Liver (tissue), 8 donors: ENCODE measurements at regions not wholly inside any gene's neighbourhood (a gene's known extent, or its start where the extent isn't known, plus 50 kb on each side); places are given as distances from the start of the nearest gene placed in this dataset.

Experiments used
- DNase-seq: peaks from one replicate; pipeline ENCODE4 v3.0.0-alpha.2; 2017; ENCODE audit warnings: low spot score
- H3K27ac ChIP-seq, 2 donors: one replicate each; pipeline ENCODE4 v1.7.0; 2013; ENCODE audit warnings: inconsistent platforms in 2 of 2, low read length in 2 of 2, control low read depth in 1 of 2, low read depth in 1 of 2, mild to moderate bottlenecking in 1 of 2
- H3K27me3 ChIP-seq, 4 donors: one replicate each; pipeline versions ENCODE4 v1.6.1 to v1.7.0; 2013; ENCODE audit warnings: low read length in 3 of 4, inconsistent platforms in 1 of 4, mild to moderate bottlenecking in 1 of 4, moderate library complexity in 1 of 4; ENCODE audit not compliant: control insufficient read depth in 4 of 4, insufficient read depth in 4 of 4
- H3K36me3 ChIP-seq, 4 donors: one replicate each; pipeline versions ENCODE4 v1.6.1 to v1.7.0; 2013; ENCODE audit warnings: low read length in 3 of 4, mild to moderate bottlenecking in 3 of 4, low read depth in 1 of 4, moderate library complexity in 1 of 4; ENCODE audit not compliant: control insufficient read depth in 4 of 4, insufficient read depth in 3 of 4
- H3K4me1 ChIP-seq, 4 donors: one replicate each; pipeline versions ENCODE4 v1.6.1 to v1.7.0; 2013; ENCODE audit warnings: low read length in 3 of 4, mild to moderate bottlenecking in 3 of 4, moderate library complexity in 1 of 4; ENCODE audit not compliant: control insufficient read depth in 4 of 4, insufficient read depth in 4 of 4
- H3K4me3 ChIP-seq, 3 donors: one replicate each; pipeline versions ENCODE4 v1.6.1 to v1.7.0; 2013; ENCODE audit warnings: low read length in 3 of 3, control low read depth in 1 of 3, low read depth in 1 of 3, mild to moderate bottlenecking in 1 of 3
- H3K9ac ChIP-seq, 2 donors: one replicate each; pipeline ENCODE4 v1.7.0; 2013; ENCODE audit warnings: low read length in 2 of 2, mild to moderate bottlenecking in 2 of 2, moderate library complexity in 2 of 2, control low read depth in 1 of 2, low read depth in 1 of 2
- H3K9me3 ChIP-seq, 4 donors: one replicate each; pipeline versions ENCODE4 v1.6.1 to v1.7.0; 2013; ENCODE audit warnings: low read length in 3 of 4; ENCODE audit not compliant: control insufficient read depth in 4 of 4
- ATF3 ChIP-seq: IDR thresholded peaks from 2 replicates; pipeline ENCODE4 v1.6.1; 2016; ENCODE audit warnings: antibody characterized with exemption
- CTCF ChIP-seq: fragments of 150-350 bp; IDR thresholded peaks from 2 replicates; pipeline ENCODE4 v1.5.1; 2017; ENCODE audit warnings: improper control_type of control experiment, low read depth, low read length; ENCODE audit not compliant: missing input control
- EGR1 ChIP-seq, 2 donors: IDR thresholded peaks; 2 replicates each; pipeline ENCODE4 v1.6.1; 2016 to 2018; ENCODE audit warnings: antibody characterized with exemption in 2 of 2, low read depth in 2 of 2
- FOXA1 ChIP-seq: IDR thresholded peaks from 2 replicates; pipeline ENCODE4 v1.6.1; 2016; ENCODE audit warnings: antibody characterized with exemption
- FOXA2 ChIP-seq: IDR thresholded peaks from 2 replicates; pipeline ENCODE4 v1.6.1; 2016; ENCODE audit warnings: antibody characterized with exemption
- GABPA ChIP-seq, 2 donors: IDR thresholded peaks in 1 of 2; conservative IDR thresholded peaks in 1 of 2; 2 replicates each; pipeline ENCODE4 v1.6.1; 2016; ENCODE audit warnings: antibody characterized with exemption in 2 of 2, mild to moderate bottlenecking in 1 of 2, moderate library complexity in 1 of 2
- HNF4A ChIP-seq, 2 donors: conservative IDR thresholded peaks; 2 replicates each; pipeline ENCODE4 v1.6.1; 2016; ENCODE audit warnings: antibody characterized with exemption in 2 of 2, mild to moderate bottlenecking in 2 of 2
- HNF4G ChIP-seq: IDR thresholded peaks from 2 replicates; pipeline ENCODE4 v1.6.1; 2016; ENCODE audit warnings: antibody characterized with exemption
- JUND ChIP-seq, 2 donors: IDR thresholded peaks; 2 replicates each; pipeline ENCODE4 v1.6.1; 2016; ENCODE audit warnings: antibody characterized with exemption in 2 of 2
- MAX ChIP-seq: IDR thresholded peaks from 2 replicates; pipeline ENCODE4 v1.6.1; 2016; ENCODE audit warnings: antibody characterized with exemption
- NR2F2 ChIP-seq: IDR thresholded peaks from 2 replicates; pipeline ENCODE4 v1.6.1; 2016; ENCODE audit warnings: antibody characterized with exemption
- RAD21 ChIP-seq, 2 donors: IDR thresholded peaks; 2 replicates each; pipeline ENCODE4 v1.6.1; 2016; ENCODE audit warnings: antibody characterized with exemption in 2 of 2, mild to moderate bottlenecking in 2 of 2
- REST ChIP-seq: IDR thresholded peaks from 2 replicates; pipeline ENCODE4 v1.6.1; 2016; ENCODE audit warnings: antibody characterized with exemption, mild to moderate bottlenecking
- RXRA ChIP-seq, 2 donors: IDR thresholded peaks; 2 replicates each; pipeline ENCODE4 v1.6.1; 2017 to 2018; ENCODE audit warnings: antibody characterized with exemption in 2 of 2, mild to moderate bottlenecking in 1 of 2
- SP1 ChIP-seq: IDR thresholded peaks from 2 replicates; pipeline ENCODE4 v1.6.1; 2018; ENCODE audit warnings: antibody characterized with exemption, mild to moderate bottlenecking
- TAF1 ChIP-seq: conservative IDR thresholded peaks from 2 replicates; pipeline ENCODE4 v1.6.1; 2016; ENCODE audit warnings: antibody characterized with exemption, mild to moderate bottlenecking
- YY1 ChIP-seq: IDR thresholded peaks from 2 replicates; pipeline ENCODE4 v1.6.1; 2016; ENCODE audit warnings: antibody characterized with exemption, mild to moderate bottlenecking
- ZBTB33 ChIP-seq: IDR thresholded peaks from 2 replicates; pipeline ENCODE4 v1.6.1; 2016; ENCODE audit warnings: antibody characterized with exemption
- WGBS: extraction: QIAGEN DNeasy Blood & Tissue Kit; methylation state at CpG from one replicate; pipeline ENCODE4 v1.1.7; 2013; 5-methylcytosine and 5-hydroxymethylcytosine counted together
- donor health status: healthy.
- donor health status: healthy.
- donor health status: healthy.
- donor health status: healthy.
- donor health status: healthy.

- Histone ChIP-seq H3K9me3 (no peaks in the 10 kb centered on the region), H3K36me3 (no peaks in the 10 kb centered on the region), H3K9ac (no peak overlapping the region), H3K27me3 (no peaks in the 10 kb centered on the region), H3K4me3 (no peak overlapping the region), H3K4me1 (no peaks in the 10 kb centered on the region), H3K27ac (no peak overlapping the region)
- TF ChIP-seq TAF1 (no peak), NR2F2 (no peak), HNF4G (no peak), REST (no peak), RAD21 (IDR thresholded peaks at IDR 0.05) (no peak), FOXA2 (no peak), RXRA (IDR thresholded peaks at IDR 0.05) (no peak), YY1 (no peak), JUND (IDR thresholded peaks at IDR 0.05) (no peak), SP1 (no peak), FOXA1 (no peak), MAX (no peak), CTCF (no peak), HNF4A (conservative IDR thresholded peaks at IDR 0.05) (no peak), EGR1 (IDR thresholded peaks at IDR 0.05; ENCODE audit: low read depth in 2 of 2) (no peak), ZBTB33 (no peak), ATF3 (no peak), GABPA (IDR thresholded peaks at IDR 0.05 in 1 of 2, conservative IDR thresholded peaks at IDR 0.05 in 1 of 2) (no peak)
- DNase-seq: no peak
- 41% methylated on average over 2 of the region's 2 CpGs for WGBS
Measured at GRCh38 chr2:133948610-133949290, 305.1 kb upstream of the MGAT5 start.
